Ishikawa (cell line): ENCODE measurements at regions not wholly inside any gene's neighbourhood (a gene's known extent, or its start where the extent isn't known, plus 50 kb on each side); places are given as distances from the start of the nearest gene placed in this dataset.

Source experiments
- CEBPB ChIP-seq: IDR thresholded peaks from 2 replicates; pipeline ENCODE4 v1.6.1; 2012
- CREB1 ChIP-seq: IDR thresholded peaks from 2 replicates; pipeline ENCODE4 v1.6.1; 2012; ENCODE audit warnings: low read depth
- EGR1 ChIP-seq: IDR thresholded peaks from 2 replicates; pipeline ENCODE4 v1.6.1; 2012
- EP300 ChIP-seq: IDR thresholded peaks from 2 replicates; pipeline ENCODE4 v1.6.1; 2012; ENCODE audit warnings: borderline replicate concordance
- FOXM1 ChIP-seq: IDR thresholded peaks from 2 replicates; pipeline ENCODE4 v1.6.1; 2012; ENCODE audit warnings: low read depth, borderline replicate concordance
- NFIC ChIP-seq: IDR thresholded peaks from 2 replicates; pipeline ENCODE4 v1.6.1; 2012
- RAD21 ChIP-seq: IDR thresholded peaks from 2 replicates; pipeline ENCODE4 v1.6.1; 2012; ENCODE audit warnings: low read depth
- TAF1 ChIP-seq: IDR thresholded peaks from 2 replicates; pipeline ENCODE4 v1.6.1; 2012; ENCODE audit warnings: low read depth, mild to moderate bottlenecking
- TCF12 ChIP-seq: IDR thresholded peaks from 2 replicates; pipeline ENCODE4 v1.6.1; 2012; ENCODE audit warnings: low read depth
- TEAD4 ChIP-seq: IDR thresholded peaks from 2 replicates; pipeline ENCODE4 v1.6.1; 2012
- YY1 ChIP-seq: IDR thresholded peaks from 2 replicates; pipeline ENCODE4 v1.6.1; 2012; ENCODE audit warnings: low read depth
- ZBTB7A ChIP-seq: IDR thresholded peaks from 2 replicates; pipeline ENCODE4 v1.6.1; 2012; ENCODE audit warnings: low read depth
- TF ChIP-seq, protein P1 (sequence below): IDR thresholded peaks from 2 replicates; pipeline ENCODE4 v1.6.1; 2012; ENCODE audit warnings: low read depth, mild to moderate bottlenecking
- TF ChIP-seq, protein P2 (sequence below): IDR thresholded peaks from 2 replicates; pipeline ENCODE4 v1.6.1; 2012
- TF ChIP-seq, protein P3 (sequence below): IDR thresholded peaks from 2 replicates; pipeline ENCODE4 v1.6.1; 2012

DNA sequence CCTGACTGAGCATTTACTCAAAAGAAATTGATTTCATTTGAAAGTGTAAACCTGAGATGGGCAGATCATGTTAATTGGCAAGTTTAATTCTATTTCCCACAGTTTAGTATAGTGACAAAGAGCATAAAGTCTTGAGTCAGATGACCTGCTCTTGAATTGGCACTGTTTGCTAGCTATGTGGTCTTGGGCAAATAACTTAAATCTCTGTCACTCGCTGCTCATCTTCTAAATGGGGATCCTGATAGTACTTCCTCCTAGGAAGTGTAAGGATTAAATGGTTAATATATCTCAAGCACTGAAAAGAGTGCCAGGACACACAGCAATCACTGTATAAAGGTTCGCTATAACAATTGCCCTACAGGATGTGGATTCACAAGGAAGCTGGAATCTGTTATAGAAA, 242.8 kb upstream of the JADE1 start:
- no peak for TF ChIP-seq TEAD4
- no peak for TF ChIP-seq TCF12
- no peak for TF ChIP-seq EP300
- TF ChIP-seq, protein P1, sequence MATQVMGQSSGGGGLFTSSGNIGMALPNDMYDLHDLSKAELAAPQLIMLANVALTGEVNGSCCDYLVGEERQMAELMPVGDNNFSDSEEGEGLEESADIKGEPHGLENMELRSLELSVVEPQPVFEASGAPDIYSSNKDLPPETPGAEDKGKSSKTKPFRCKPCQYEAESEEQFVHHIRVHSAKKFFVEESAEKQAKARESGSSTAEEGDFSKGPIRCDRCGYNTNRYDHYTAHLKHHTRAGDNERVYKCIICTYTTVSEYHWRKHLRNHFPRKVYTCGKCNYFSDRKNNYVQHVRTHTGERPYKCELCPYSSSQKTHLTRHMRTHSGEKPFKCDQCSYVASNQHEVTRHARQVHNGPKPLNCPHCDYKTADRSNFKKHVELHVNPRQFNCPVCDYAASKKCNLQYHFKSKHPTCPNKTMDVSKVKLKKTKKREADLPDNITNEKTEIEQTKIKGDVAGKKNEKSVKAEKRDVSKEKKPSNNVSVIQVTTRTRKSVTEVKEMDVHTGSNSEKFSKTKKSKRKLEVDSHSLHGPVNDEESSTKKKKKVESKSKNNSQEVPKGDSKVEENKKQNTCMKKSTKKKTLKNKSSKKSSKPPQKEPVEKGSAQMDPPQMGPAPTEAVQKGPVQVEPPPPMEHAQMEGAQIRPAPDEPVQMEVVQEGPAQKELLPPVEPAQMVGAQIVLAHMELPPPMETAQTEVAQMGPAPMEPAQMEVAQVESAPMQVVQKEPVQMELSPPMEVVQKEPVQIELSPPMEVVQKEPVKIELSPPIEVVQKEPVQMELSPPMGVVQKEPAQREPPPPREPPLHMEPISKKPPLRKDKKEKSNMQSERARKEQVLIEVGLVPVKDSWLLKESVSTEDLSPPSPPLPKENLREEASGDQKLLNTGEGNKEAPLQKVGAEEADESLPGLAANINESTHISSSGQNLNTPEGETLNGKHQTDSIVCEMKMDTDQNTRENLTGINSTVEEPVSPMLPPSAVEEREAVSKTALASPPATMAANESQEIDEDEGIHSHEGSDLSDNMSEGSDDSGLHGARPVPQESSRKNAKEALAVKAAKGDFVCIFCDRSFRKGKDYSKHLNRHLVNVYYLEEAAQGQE, result no peak
- no peak for TF ChIP-seq FOXM1
- no peak for TF ChIP-seq CEBPB
- TF ChIP-seq NFIC, result no peak
- no peak for TF ChIP-seq RAD21
- TF ChIP-seq, protein P2, sequence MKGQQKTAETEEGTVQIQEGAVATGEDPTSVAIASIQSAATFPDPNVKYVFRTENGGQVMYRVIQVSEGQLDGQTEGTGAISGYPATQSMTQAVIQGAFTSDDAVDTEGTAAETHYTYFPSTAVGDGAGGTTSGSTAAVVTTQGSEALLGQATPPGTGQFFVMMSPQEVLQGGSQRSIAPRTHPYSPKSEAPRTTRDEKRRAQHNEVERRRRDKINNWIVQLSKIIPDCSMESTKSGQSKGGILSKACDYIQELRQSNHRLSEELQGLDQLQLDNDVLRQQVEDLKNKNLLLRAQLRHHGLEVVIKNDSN, result no peak
- TF ChIP-seq EGR1, result no peak
- TF ChIP-seq CREB1, result no peak
- TF ChIP-seq YY1, result no peak
- no peak for TF ChIP-seq ZBTB7A
- no peak for TF ChIP-seq TAF1

DNA sequence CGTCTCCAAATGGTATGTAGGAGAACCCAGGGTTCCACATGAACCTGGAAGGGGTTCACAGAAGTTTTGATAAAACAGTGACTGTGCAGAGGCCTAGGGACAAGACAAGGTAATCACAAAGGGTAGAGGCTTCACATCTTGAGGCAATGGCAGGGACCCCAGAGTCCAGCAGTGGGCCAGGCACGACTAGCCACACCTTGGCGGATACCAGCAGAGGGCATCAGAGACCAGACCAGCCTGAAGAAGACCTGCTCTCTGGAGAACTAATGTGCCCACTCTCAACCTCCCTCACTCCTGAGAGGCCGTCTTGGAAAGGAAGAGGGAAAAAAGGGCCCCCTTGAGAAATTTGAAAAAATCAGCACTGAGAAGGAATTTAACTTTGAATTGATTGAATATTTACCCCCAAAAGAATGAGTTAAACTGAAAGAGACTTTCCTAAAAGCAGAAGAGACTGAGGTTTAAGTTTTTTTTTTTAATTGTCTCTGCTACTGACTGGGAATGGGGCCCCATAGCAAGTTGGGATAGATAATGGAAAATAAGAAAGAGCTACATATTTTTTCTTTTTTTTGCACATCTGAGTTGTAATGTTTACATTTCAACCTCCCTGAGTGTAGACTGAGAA, 243.8 kb upstream of the JADE1 start:
- TF ChIP-seq RAD21 (peak; percentile 88), TCF12 (no peak), FOXM1 (no peak), CEBPB (no peak), CREB1 (no peak)
- TF ChIP-seq, protein P2, result no peak

DNA sequence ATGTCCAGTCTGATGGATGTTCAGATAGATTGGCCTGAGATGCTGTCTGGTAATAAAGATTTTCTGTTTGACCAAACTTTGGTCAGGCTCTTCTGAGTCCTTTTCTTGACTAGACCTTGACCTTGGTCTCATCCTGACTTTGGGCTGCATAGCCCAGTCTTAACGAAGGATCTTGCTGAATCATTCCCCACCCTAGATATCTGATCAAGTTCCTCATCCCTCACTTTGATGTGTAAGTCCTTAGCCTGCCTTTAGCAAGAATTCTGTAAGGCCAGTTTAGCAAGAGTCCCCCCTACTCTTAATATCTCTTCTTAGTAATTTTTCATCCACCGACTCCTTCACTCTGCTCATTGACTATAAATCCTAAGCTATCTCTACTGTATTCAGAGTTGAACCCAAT, 244.4 kb upstream of the JADE1 start:
- TF ChIP-seq YY1 (no peak), TEAD4 (no peak), TAF1 (no peak), RAD21 (no peak), CREB1 (no peak), EP300 (no peak), FOXM1 (no peak), NFIC (no peak), TCF12 (no peak), ZBTB7A (no peak), CEBPB (no peak), EGR1 (no peak)
- TF ChIP-seq, protein P3, sequence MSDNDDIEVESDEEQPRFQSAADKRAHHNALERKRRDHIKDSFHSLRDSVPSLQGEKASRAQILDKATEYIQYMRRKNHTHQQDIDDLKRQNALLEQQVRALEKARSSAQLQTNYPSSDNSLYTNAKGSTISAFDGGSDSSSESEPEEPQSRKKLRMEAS, result no peak
- TF ChIP-seq, protein P2, result no peak
- TF ChIP-seq, protein P1, result no peak

DNA sequence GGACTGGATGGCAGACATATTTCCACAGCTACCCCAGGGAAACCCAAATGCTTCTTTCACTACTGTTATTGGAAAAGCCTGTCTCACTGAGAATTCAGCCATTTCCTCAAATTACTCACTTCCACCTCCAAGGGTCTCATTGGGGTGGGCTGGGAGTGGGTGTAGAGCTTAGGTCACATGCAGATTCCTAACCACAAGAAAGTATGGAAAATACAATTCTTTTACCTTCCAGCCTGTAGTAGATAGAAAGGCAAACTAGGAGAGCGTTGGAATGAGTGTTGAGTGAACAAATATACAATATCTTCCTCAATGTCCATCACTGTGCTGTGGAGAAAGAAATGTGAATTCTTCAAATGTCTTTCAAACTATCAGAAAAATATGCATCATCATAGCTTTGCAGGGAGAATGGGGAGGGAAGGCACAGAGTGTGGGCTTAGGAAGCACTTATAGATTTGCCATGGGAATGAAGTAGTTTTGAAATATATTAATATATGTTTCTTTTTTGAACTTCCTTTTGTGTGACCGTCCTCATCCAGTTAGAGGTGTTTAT, 245.3 kb upstream of the JADE1 start:
- TF ChIP-seq, protein P3, result no peak
- TF ChIP-seq CREB1 (no peak), EGR1 (no peak), YY1 (no peak), TCF12 (no peak), EP300 (no peak), CEBPB (no peak), ZBTB7A (no peak), TAF1 (no peak)
- TF ChIP-seq, protein P2, result no peak

DNA sequence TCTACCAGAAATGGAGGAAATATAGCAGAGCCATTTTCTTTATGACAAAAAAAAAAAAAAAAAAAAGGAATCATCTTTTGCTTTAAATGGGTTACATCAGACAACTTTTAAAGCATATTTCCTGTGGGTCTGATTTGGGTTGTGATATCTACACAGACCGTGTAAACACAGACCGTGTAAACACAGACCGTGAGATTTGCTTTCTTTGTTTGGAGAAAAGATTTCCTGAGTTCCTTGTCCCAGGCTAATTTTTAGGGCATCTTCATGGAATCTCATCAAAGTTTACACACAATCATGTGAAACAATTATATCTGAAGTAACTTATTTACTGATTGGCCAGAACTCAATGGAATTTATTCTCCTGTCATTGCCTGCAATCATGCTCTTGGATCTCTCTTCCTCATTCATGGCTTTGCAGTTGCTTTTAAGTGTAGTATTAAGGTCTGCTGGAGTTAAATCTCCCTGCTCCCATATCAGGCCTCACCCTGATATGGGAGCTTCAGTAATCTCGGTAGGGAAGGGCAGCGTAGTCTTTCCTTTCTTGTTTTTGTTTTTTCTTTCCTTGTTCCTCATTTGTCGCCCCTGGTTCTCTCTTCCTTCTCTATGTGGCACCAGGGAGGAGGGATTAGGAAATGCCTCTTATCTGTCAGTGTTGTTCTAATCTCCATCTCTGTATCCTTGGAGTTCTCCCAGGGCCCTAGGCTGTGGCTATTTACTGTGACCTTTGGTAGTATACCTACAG, 248.6 kb upstream of the JADE1 start:
- TF ChIP-seq, protein P1, result no peak
- TF ChIP-seq FOXM1, result no peak
- TF ChIP-seq, protein P3, result no peak
- TF ChIP-seq NFIC, result no peak
- TF ChIP-seq EP300, result no peak
- no peak for TF ChIP-seq CREB1
- TF ChIP-seq TCF12, result no peak
- no peak for TF ChIP-seq EGR1
